ENCODE measurements at regions not wholly inside any gene's neighbourhood (a gene's known extent, or its start where the extent isn't known, plus 50 kb on each side); places are given as distances from the start of the nearest gene placed in this dataset.

DNA sequence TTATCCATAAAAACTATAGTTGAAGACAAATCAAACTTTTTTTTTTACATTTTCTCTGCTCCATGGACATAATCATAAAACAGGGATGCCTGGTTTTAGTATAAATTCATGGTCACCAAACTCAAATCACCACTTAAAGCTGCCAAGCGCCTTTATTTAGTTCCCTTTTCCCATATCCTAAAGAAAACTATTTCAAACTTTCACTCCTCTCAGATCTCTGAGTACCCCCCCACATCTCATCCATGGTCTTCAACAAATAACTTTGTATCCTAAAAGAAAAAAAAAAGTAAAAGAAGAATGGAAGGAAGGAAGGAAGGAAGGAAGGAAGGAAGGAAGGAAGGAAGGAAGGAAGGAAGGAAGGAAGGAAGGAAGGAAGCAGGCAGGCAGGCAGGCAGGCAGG, 1438.7 kb downstream of the C4orf33 start:
- Histone ChIP-seq H3K4me3 (ENCODE audit: low read length) (no peak overlapping the region), H3K27ac (ENCODE audit: low read depth in 1 of 2, low read length in 2 of 2) (no peak overlapping the region), H3K4me1 (ENCODE audit: insufficient read depth, low read length) (no peaks in the 10 kb centered on the region), H3K27me3 (ENCODE audit: control insufficient read depth in 1 of 2, insufficient read depth in 2 of 2, low read length in 2 of 2) (no peaks in the 10 kb centered on the region), H3K9me3 (ENCODE audit: control insufficient read depth in 1 of 2, insufficient read depth in 1 of 2, low read length in 2 of 2) (no peaks in the 10 kb centered on the region), H3K36me3 (ENCODE audit: insufficient read depth, low read length) (no peaks in the 10 kb centered on the region)
- no peaks in the 10 kb centered on the region for H3K4me1 Mint-ChIP-seq (ENCODE audit: low read depth)
- H3K4me3 Mint-ChIP-seq: no peak overlapping the region
- ChIA-PET POLR2A (no interaction called here), CTCF (no interaction called here)
- intact Hi-C loops (cut with DNase I, micrococcal nuclease): no loop called here
- DNase-seq (no peak), ATAC-seq (ENCODE audit: poor library complexity) (no peak)
- no peaks in the 10 kb centered on the region for H3K27me3 Mint-ChIP-seq
- TF ChIP-seq, protein P1, sequence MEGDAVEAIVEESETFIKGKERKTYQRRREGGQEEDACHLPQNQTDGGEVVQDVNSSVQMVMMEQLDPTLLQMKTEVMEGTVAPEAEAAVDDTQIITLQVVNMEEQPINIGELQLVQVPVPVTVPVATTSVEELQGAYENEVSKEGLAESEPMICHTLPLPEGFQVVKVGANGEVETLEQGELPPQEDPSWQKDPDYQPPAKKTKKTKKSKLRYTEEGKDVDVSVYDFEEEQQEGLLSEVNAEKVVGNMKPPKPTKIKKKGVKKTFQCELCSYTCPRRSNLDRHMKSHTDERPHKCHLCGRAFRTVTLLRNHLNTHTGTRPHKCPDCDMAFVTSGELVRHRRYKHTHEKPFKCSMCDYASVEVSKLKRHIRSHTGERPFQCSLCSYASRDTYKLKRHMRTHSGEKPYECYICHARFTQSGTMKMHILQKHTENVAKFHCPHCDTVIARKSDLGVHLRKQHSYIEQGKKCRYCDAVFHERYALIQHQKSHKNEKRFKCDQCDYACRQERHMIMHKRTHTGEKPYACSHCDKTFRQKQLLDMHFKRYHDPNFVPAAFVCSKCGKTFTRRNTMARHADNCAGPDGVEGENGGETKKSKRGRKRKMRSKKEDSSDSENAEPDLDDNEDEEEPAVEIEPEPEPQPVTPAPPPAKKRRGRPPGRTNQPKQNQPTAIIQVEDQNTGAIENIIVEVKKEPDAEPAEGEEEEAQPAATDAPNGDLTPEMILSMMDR (IDR thresholded peaks at IDR 0.05): no peak
- no peaks in the 10 kb centered on the region for H3K36me3 Mint-ChIP-seq (ENCODE audit: low read depth)
- H3K27ac Mint-ChIP-seq: no peak overlapping the region
- H3K9me3 Mint-ChIP-seq: peaks cover 3% of the 10 kb centered on the region

DNA sequence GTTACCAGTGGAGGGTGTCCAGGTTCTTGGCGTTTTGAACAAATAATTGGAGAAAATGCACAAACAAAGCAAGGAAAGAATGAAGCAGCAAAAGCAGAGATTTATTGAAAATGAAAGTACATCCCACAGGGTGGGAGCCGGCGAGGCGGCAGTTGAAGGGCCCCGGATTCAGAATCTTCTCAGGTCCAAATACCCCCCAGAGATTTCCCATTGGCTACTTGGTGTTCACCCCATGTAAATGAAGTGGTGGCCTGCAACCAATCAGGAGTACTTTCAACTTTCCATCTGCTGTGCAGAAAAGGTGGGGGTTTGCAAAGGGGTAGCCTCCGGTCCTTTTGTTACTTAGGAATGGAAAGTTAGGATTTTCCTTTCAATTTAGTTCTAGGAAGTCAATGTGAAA, 1447.0 kb downstream of the C4orf33 start:
- ATAC-seq (ENCODE audit: poor library complexity) (no peak), DNase-seq (no peak)
- Histone ChIP-seq H3K4me3 (ENCODE audit: low read length) (no peak overlapping the region), H3K27ac (ENCODE audit: low read depth in 1 of 2, low read length in 2 of 2) (no peak overlapping the region), H3K9me3 (ENCODE audit: control insufficient read depth in 1 of 2, insufficient read depth in 1 of 2, low read length in 2 of 2) (peaks cover 0 to 3% of the 10 kb centered on the region in 2 experiments), H3K27me3 (ENCODE audit: control insufficient read depth in 1 of 2, insufficient read depth in 2 of 2, low read length in 2 of 2) (no peaks in the 10 kb centered on the region), H3K36me3 (ENCODE audit: insufficient read depth, low read length) (no peaks in the 10 kb centered on the region), H3K4me1 (ENCODE audit: insufficient read depth, low read length) (no peaks in the 10 kb centered on the region)
- Mint-ChIP-seq H3K4me1 (ENCODE audit: low read depth) (no peaks in the 10 kb centered on the region), H3K27me3 (no peaks in the 10 kb centered on the region), H3K36me3 (ENCODE audit: low read depth) (no peaks in the 10 kb centered on the region), H3K4me3 (no peak overlapping the region), H3K9me3 (peaks cover 4% of the 10 kb centered on the region), H3K27ac (no peak overlapping the region)
- ChIA-PET CTCF (no interaction called here), POLR2A (no interaction called here)
- TF ChIP-seq, protein P1 (IDR thresholded peaks at IDR 0.05): no peak
- intact Hi-C loops (cut with DNase I, micrococcal nuclease): no loop called here

DNA sequence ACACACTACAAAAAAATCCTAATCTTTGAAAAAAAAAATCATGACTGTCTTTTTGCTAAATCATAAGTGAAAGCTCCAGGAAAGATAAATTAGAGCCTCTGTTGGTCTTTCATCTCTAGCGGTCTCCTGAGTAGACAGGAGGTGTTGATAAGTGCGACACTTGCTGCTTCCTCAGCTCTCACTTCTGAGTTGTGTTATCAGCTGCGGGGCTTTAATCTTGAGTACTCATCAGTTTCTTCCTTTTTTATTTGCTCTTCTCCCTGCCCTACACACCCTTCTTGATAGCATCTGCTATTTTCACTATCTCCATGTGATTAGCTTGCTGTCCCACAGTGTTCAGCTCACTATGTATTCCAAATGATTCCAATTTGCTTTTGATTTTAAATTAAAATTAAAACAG, 1449.2 kb downstream of the C4orf33 start:
- intact Hi-C loops (cut with DNase I, micrococcal nuclease): no loop called here
- Histone ChIP-seq H3K27me3 (ENCODE audit: control insufficient read depth in 1 of 2, insufficient read depth in 2 of 2, low read length in 2 of 2) (no peaks in the 10 kb centered on the region), H3K36me3 (ENCODE audit: insufficient read depth, low read length) (no peaks in the 10 kb centered on the region), H3K9me3 (ENCODE audit: control insufficient read depth in 1 of 2, insufficient read depth in 1 of 2, low read length in 2 of 2) (peaks cover 0 to 3% of the 10 kb centered on the region in 2 experiments), H3K4me3 (ENCODE audit: low read length) (no peak overlapping the region), H3K4me1 (ENCODE audit: insufficient read depth, low read length) (no peaks in the 10 kb centered on the region), H3K27ac (ENCODE audit: low read depth in 1 of 2, low read length in 2 of 2) (no peak overlapping the region)
- Mint-ChIP-seq H3K4me3 (no peak overlapping the region), H3K4me1 (ENCODE audit: low read depth) (no peaks in the 10 kb centered on the region), H3K9me3 (peaks cover 7% of the 10 kb centered on the region), H3K36me3 (ENCODE audit: low read depth) (no peaks in the 10 kb centered on the region), H3K27me3 (no peaks in the 10 kb centered on the region), H3K27ac (no peak overlapping the region)
- ATAC-seq (ENCODE audit: poor library complexity) (no peak), DNase-seq (no peak)
- TF ChIP-seq, protein P1 (IDR thresholded peaks at IDR 0.05): no peak
- ChIA-PET CTCF (no interaction called here), POLR2A (no interaction called here)

Measured in CD4-positive, alpha-beta T cell (primary cell).